GM19035 (cell line): ENCODE measurements at regions not wholly inside any gene's neighbourhood (a gene's known extent, or its start where the extent isn't known, plus 50 kb on each side); places are given as distances from the start of the nearest gene placed in this dataset.

Experiments
- ATAC-seq: cut with Tn5 transposase; IDR thresholded peaks from one replicate; pipeline ENCODE4 v1.9.1; 2021; ENCODE audit not compliant: unreplicated experiment

- ATAC-seq, result no peak
Observed at GRCh38 chr4:36704289-36704688, 422.9 kb downstream of the DTHD1 start.

- ATAC-seq, result no peak
Observed at GRCh38 chr4:36709991-36710390, 428.6 kb downstream of the DTHD1 start.

GRCh38 chr4:36712013-36712412 lies 430.6 kb downstream of the DTHD1 start:
- no peak for ATAC-seq

GRCh38 chr4:36716874-36717273 lies 435.5 kb downstream of the DTHD1 start:
- ATAC-seq, result no peak

- ATAC-seq, result no peak
Observed at GRCh38 chr4:36719425-36719824, 438.0 kb downstream of the DTHD1 start.

GRCh38 chr4:36722986-36723385 lies 441.6 kb downstream of the DTHD1 start:
- ATAC-seq, result no peak

- ATAC-seq, result no peak
Observed at GRCh38 chr4:36734334-36734733, 452.9 kb downstream of the DTHD1 start.

- ATAC-seq, result no peak
Observed at GRCh38 chr4:36737691-36738090, 456.3 kb downstream of the DTHD1 start.

- ATAC-seq, result no peak
Observed at GRCh38 chr4:36740796-36741310, 459.4 kb downstream of the DTHD1 start.

- no peak for ATAC-seq
Observed at GRCh38 chr4:36747277-36748129, 466.1 kb downstream of the DTHD1 start.

GRCh38 chr4:36753048-36753447 lies 471.6 kb downstream of the DTHD1 start:
- ATAC-seq, result no peak

GRCh38 chr4:36757580-36758311 lies 476.3 kb downstream of the DTHD1 start:
- ATAC-seq, result no peak

GRCh38 chr4:36758312-36759178 lies 477.1 kb downstream of the DTHD1 start:
- ATAC-seq, result no peak

- no peak for ATAC-seq
Observed at GRCh38 chr4:36761607-36762006, 480.2 kb downstream of the DTHD1 start.

GRCh38 chr4:36763814-36764213 lies 480.7 kb upstream of the NWD2 start:
- ATAC-seq, result no peak

- ATAC-seq, result no peak
Observed at GRCh38 chr4:36767596-36767995, 476.9 kb upstream of the NWD2 start.

- peak; percentile 31 for ATAC-seq
Observed at GRCh38 chr4:36771411-36772153, 473.0 kb upstream of the NWD2 start.

- peak; percentile 48 for ATAC-seq
Observed at GRCh38 chr4:36772154-36772516, 472.4 kb upstream of the NWD2 start.

GRCh38 chr4:36773467-36773866 lies 471.1 kb upstream of the NWD2 start:
- no peak for ATAC-seq

- ATAC-seq, result no peak
Observed at GRCh38 chr4:36775544-36775943, 469.0 kb upstream of the NWD2 start.
